Activated T-helper 1 cell treated with anti-CD3 and anti-CD28 coated beads, Interleukin-12 subunit alpha, Interleukin-12 subunit beta, Interleukin-2, Interleukin-4 antibody, amounts not matched to agents 30 ng/mL and 10 ng/mL and 1 ng/mL, durations not matched to agents 14 hours and 24 hours and 36 hours (primary cell): ENCODE measurements at regions not wholly inside any gene's neighbourhood (a gene's known extent, or its start where the extent isn't known, plus 50 kb on each side); places are given as distances from the start of the nearest gene placed in this dataset.
A peak's percentile ranks its signal among the peaks of the same experiment; 100 is the strongest.
"Not testable (repeated sequence)": the region's sequence is repeated elsewhere in the genome, so short reads cannot be mapped to it uniquely, and the experiment has no call there.

ENCODE experiments used
- DNase-seq: peaks from one replicate; pipeline ENCODE4 v3.0.0; 2021; ENCODE audit warnings: low spot score
- H3K27ac Mint-ChIP-seq: one replicate; pipeline ENCODE4 v1.8.0; 2021; ENCODE audit warnings: mild to moderate bottlenecking, mixed read lengths
- H3K27me3 Mint-ChIP-seq: one replicate; pipeline ENCODE4 v1.8.0; 2022; ENCODE audit warnings: mild to moderate bottlenecking, moderate library complexity, mixed read lengths; ENCODE audit not compliant: insufficient read depth
- H3K36me3 Mint-ChIP-seq: one replicate; pipeline ENCODE4 v1.8.0; 2021; ENCODE audit warnings: low read depth, mixed read lengths
- H3K4me1 Mint-ChIP-seq: one replicate; pipeline ENCODE4 v1.8.0; 2021; ENCODE audit warnings: low read depth, mixed read lengths
- H3K4me3 Mint-ChIP-seq: one replicate; pipeline ENCODE4 v1.8.0; 2021; ENCODE audit warnings: mild to moderate bottlenecking, moderate library complexity, mixed read lengths
- H3K9me3 Mint-ChIP-seq: one replicate; pipeline ENCODE4 v1.8.0; 2021; ENCODE audit warnings: mixed read lengths
- intact Hi-C: fragments of 100-400 bp; cut with micrococcal nuclease; formaldehyde crosslinking; loops from one replicate; pipeline ENCODE4 v1.15.1; 2024

DNA sequence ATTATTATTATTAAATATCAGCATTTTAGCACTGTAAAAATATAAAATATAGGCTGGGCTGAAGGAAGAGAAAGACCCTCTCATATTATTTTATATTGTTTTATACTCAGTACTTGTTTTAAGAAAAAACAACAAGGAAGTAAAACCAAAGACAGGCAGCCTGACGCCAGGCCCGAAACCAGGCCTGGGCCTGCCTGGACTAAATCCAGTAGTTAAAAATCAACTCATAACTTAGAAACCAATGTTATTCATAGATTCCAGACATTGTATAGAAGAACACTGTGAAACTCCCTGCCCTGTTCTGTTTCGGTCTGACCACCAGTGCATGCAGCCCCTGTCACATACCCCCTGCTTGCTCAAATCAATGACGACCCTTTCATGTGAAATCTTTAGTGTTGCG, 420.1 kb upstream of the PABPC4L start:
- H3K9me3 Mint-ChIP-seq, DNase-seq, intact Hi-C loops, H3K27ac Mint-ChIP-seq, H3K4me3 Mint-ChIP-seq, H3K27me3 Mint-ChIP-seq, H3K36me3 Mint-ChIP-seq, H3K4me1 Mint-ChIP-seq: not testable (repeated sequence)

- Mint-ChIP-seq H3K27me3 (peaks cover 2% of the 10 kb centered on the region), H3K9me3 (no peaks in the 10 kb centered on the region), H3K4me3 (no peak overlapping the region), H3K36me3 (no peaks in the 10 kb centered on the region), H3K4me1 (no peaks in the 10 kb centered on the region), H3K27ac (no peak overlapping the region)
- intact Hi-C loops: no loop called here
- DNase-seq: no peak
Observed at GRCh38 chr4:134610956-134611355, 409.4 kb upstream of the PABPC4L start.

- Mint-ChIP-seq H3K9me3 (no peaks in the 10 kb centered on the region), H3K4me3 (no peak overlapping the region), H3K27ac (no peak overlapping the region), H3K4me1 (no peaks in the 10 kb centered on the region), H3K27me3 (peaks cover 2% of the 10 kb centered on the region), H3K36me3 (no peaks in the 10 kb centered on the region)
- intact Hi-C loops: no loop called here
- no peak for DNase-seq
Observed at GRCh38 chr4:134610172-134610571, 408.6 kb upstream of the PABPC4L start.

GRCh38 chr4:134601706-134602105, 400.1 kb upstream of the PABPC4L start:
- Mint-ChIP-seq H3K4me1 (no peaks in the 10 kb centered on the region), H3K27me3 (no peaks in the 10 kb centered on the region), H3K9me3 (peaks cover 4% of the 10 kb centered on the region), H3K4me3 (no peak overlapping the region), H3K36me3 (no peaks in the 10 kb centered on the region), H3K27ac (no peak overlapping the region)
- no peak for DNase-seq
- intact Hi-C loops: no loop called here

- DNase-seq: no peak
- Mint-ChIP-seq H3K4me1 (peaks cover 2% of the 10 kb centered on the region), H3K36me3 (no peaks in the 10 kb centered on the region), H3K4me3 (no peak overlapping the region), H3K27ac (no peak overlapping the region), H3K9me3 (no peaks in the 10 kb centered on the region), H3K27me3 (no peaks in the 10 kb centered on the region)
- intact Hi-C loops: no loop called here
Observed at GRCh38 chr4:134591326-134591725, 389.7 kb upstream of the PABPC4L start.

- no peaks in the 10 kb centered on the region for H3K9me3 Mint-ChIP-seq
- H3K27me3 Mint-ChIP-seq: no peaks in the 10 kb centered on the region
- no peaks in the 10 kb centered on the region for H3K36me3 Mint-ChIP-seq
- no peak for DNase-seq
- H3K27ac Mint-ChIP-seq: peak overlapping the region; percentile 63
- intact Hi-C loops: no loop called here
- H3K4me3 Mint-ChIP-seq: no peak overlapping the region
- peaks cover 10% of the 10 kb centered on the region for H3K4me1 Mint-ChIP-seq
Observed at GRCh38 chr4:134585972-134586371, 384.4 kb upstream of the PABPC4L start.

DNA sequence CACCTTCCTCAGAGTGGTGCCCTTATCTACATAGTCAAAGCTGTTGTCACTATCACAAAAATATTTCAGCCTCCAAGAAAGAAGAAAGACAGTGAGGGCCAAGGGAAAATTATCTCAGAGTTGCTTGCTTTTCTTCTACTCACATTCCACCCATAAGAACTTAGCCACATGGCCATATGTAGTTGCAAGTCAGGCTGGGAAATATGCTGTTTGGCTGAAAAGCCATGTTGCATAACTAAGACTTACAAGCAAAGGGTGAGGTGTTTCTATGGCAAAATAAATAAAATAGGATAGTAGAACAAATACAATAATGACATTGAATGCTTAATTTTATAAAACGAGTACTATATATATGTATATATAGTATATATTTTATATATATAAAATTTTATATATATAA, 365.9 kb upstream of the PABPC4L start:
- H3K4me1 Mint-ChIP-seq: no peaks in the 10 kb centered on the region

GRCh38 chr4:134560728-134561127, 359.1 kb upstream of the PABPC4L start:
- H3K36me3 Mint-ChIP-seq: no peaks in the 10 kb centered on the region
- no peaks in the 10 kb centered on the region for H3K9me3 Mint-ChIP-seq
- no peaks in the 10 kb centered on the region for H3K4me1 Mint-ChIP-seq
- H3K27me3 Mint-ChIP-seq: no peaks in the 10 kb centered on the region
- no peak overlapping the region for H3K4me3 Mint-ChIP-seq
- DNase-seq: no peak
- H3K27ac Mint-ChIP-seq: no peak overlapping the region
- intact Hi-C loops: no loop called here

More for the DNA sequence above, 365.9 kb upstream of the PABPC4L start:
- Mint-ChIP-seq H3K27me3 (no peaks in the 10 kb centered on the region), H3K27ac (no peak overlapping the region), H3K9me3 (no peaks in the 10 kb centered on the region), H3K36me3 (no peaks in the 10 kb centered on the region), H3K4me3 (no peak overlapping the region)
- intact Hi-C loops: no loop called here
- no peak for DNase-seq

DNA sequence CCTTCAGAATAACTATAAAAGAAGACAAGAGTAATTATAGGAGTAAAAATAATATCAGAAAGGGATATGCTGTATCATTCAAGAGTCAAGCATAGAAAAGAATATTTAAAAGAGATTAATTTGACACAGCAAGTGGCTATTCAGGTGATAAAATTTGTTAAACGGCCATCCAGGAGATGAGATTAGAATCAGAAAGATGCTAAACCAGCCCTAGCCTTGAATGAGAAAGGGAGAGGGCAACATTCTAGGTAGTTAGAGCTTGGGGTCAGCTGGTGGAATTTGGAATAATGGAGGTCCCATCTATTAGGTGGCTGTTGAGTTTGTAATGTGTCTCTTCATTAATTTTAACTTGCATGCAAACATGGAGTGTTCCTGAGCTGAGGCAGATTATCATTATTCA, 350.5 kb upstream of the PABPC4L start:
- Mint-ChIP-seq H3K4me1 (no peaks in the 10 kb centered on the region), H3K36me3 (no peaks in the 10 kb centered on the region), H3K27me3 (no peaks in the 10 kb centered on the region), H3K9me3 (peaks cover 17% of the 10 kb centered on the region), H3K27ac (no peak overlapping the region), H3K4me3 (no peak overlapping the region)
- intact Hi-C loops: no loop called here
- no peak for DNase-seq

DNA sequence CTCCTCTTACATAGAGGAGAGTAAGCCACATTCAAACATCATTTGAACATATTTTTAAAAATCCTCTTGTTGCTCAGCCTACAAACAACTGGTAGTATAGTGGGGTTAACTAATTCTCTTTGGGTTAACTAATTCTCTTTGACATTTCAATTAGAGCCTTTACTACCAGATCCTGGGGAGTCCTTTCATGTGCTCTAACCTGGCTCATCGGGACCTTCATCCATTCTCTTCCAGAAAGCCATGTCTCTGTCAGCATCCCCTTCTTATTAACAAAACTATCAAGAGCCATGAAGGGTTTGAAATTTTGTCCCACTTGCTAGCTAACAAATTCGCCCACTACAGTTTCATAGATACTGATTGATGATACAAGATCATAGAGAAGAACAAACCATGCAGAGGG, 349.8 kb upstream of the PABPC4L start:
- H3K36me3 Mint-ChIP-seq: no peaks in the 10 kb centered on the region

GRCh38 chr4:134548052-134548628, 346.6 kb upstream of the PABPC4L start:
- DNase-seq: no peak
- H3K9me3 Mint-ChIP-seq: peaks cover 25% of the 10 kb centered on the region
- H3K27ac Mint-ChIP-seq: no peak overlapping the region
- H3K4me3 Mint-ChIP-seq: no peak overlapping the region
- H3K36me3 Mint-ChIP-seq: no peaks in the 10 kb centered on the region
- H3K27me3 Mint-ChIP-seq: no peaks in the 10 kb centered on the region
- H3K4me1 Mint-ChIP-seq: no peaks in the 10 kb centered on the region
- intact Hi-C loops: no loop called here

More for the DNA sequence above, 349.8 kb upstream of the PABPC4L start:
- Mint-ChIP-seq H3K27ac (no peak overlapping the region), H3K4me1 (no peaks in the 10 kb centered on the region), H3K9me3 (peaks cover 23% of the 10 kb centered on the region), H3K27me3 (no peaks in the 10 kb centered on the region), H3K4me3 (no peak overlapping the region)
- intact Hi-C loops: no loop called here
- DNase-seq: no peak

GRCh38 chr4:134546279-134546678, 344.7 kb upstream of the PABPC4L start:
- intact Hi-C loops: no loop called here
- Mint-ChIP-seq H3K27me3 (no peaks in the 10 kb centered on the region), H3K27ac (no peak overlapping the region), H3K36me3 (no peaks in the 10 kb centered on the region), H3K4me1 (no peaks in the 10 kb centered on the region), H3K9me3 (peaks cover 25% of the 10 kb centered on the region), H3K4me3 (no peak overlapping the region)
- DNase-seq: no peak

GRCh38 chr4:134544303-134544770, 342.7 kb upstream of the PABPC4L start:
- Mint-ChIP-seq H3K9me3 (peaks cover 25% of the 10 kb centered on the region), H3K4me3 (no peak overlapping the region), H3K27ac (no peak overlapping the region), H3K27me3 (no peaks in the 10 kb centered on the region), H3K36me3 (no peaks in the 10 kb centered on the region), H3K4me1 (no peaks in the 10 kb centered on the region)
- intact Hi-C loops: no loop called here
- DNase-seq: no peak

GRCh38 chr4:134540588-134540987, 339.0 kb upstream of the PABPC4L start:
- H3K4me1 Mint-ChIP-seq: no peaks in the 10 kb centered on the region
- H3K27ac Mint-ChIP-seq: no peak overlapping the region
- no peaks in the 10 kb centered on the region for H3K27me3 Mint-ChIP-seq
- no peaks in the 10 kb centered on the region for H3K9me3 Mint-ChIP-seq
- DNase-seq: no peak
- intact Hi-C loops: no loop called here
- no peaks in the 10 kb centered on the region for H3K36me3 Mint-ChIP-seq
- H3K4me3 Mint-ChIP-seq: no peak overlapping the region
